Heart right ventricle (tissue), 16 donors: ENCODE measurements at regions not wholly inside any gene's neighbourhood (a gene's known extent, or its start where the extent isn't known, plus 50 kb on each side); places are given as distances from the start of the nearest gene placed in this dataset.
A peak's percentile ranks its signal among the peaks of the same experiment; 100 is the strongest.

Experiments
- ATAC-seq, 8 donors: fragments of 200-7000 bp; cut with Tn5 transposase; one replicate each; pipeline ENCODE4 v1.9.1; 2020; ENCODE audit warnings: mild to moderate bottlenecking in 8 of 8, moderate library complexity in 8 of 8, moderate number of reproducible peaks in 1 of 8
- DNase-seq, 2 donors: peaks; one replicate each; pipeline ENCODE4 v3.0.0-alpha.2; 2020
- H3K27ac ChIP-seq, 10 donors: fragments of 200-600 bp; sonication (generic) in 2 of 10; one replicate each; pipeline versions ENCODE4 v1.5.0 to v1.8.0; 2020 to 2022; ENCODE audit warnings: mild to moderate bottlenecking in 3 of 10
- H3K27me3 ChIP-seq, 7 donors: fragments of 200-600 bp; one replicate each; pipeline ENCODE4 v1.8.0; 2021 to 2022; ENCODE audit warnings: mild to moderate bottlenecking in 2 of 7
- H3K36me3 ChIP-seq, 9 donors: fragments of 200-600 bp; sonication (generic) in 1 of 9; one replicate each; pipeline versions ENCODE4 v1.5.0 to v1.8.0; 2020 to 2022; ENCODE audit warnings: mild to moderate bottlenecking in 2 of 9
- H3K4me1 ChIP-seq, 9 donors: fragments of 200-600 bp; sonication (generic) in 1 of 9; one replicate each; pipeline versions ENCODE4 v1.5.0 to v1.8.0; 2020 to 2022; ENCODE audit warnings: mild to moderate bottlenecking in 4 of 9
- H3K4me3 ChIP-seq, 10 donors: fragments of 200-600 bp; sonication (generic) in 2 of 10; one replicate each; pipeline versions ENCODE4 v1.5.0 to v1.8.0; 2020 to 2022; ENCODE audit warnings: mild to moderate bottlenecking in 7 of 10, moderate library complexity in 2 of 10
- H3K9me3 ChIP-seq, 11 donors: fragments of 200-600 bp in 10 of 11; sonication (generic) in 2 of 11; one replicate each; pipeline versions ENCODE4 v1.5.0 to v1.8.0; 2013 to 2022; ENCODE audit warnings: mild to moderate bottlenecking in 2 of 11, control low read depth in 1 of 11, moderate library complexity in 1 of 11
- WGBS, 2 donors: extraction: QIAGEN DNeasy Blood & Tissue Kit; methylation state at CpG; one replicate each; pipeline ENCODE4 v1.1.7; 2013; ENCODE audit warnings: inconsistent platforms in 1 of 2; 5-methylcytosine and 5-hydroxymethylcytosine counted together
- intact Hi-C, 10 donors: fragments of 100-400 bp; cut with DNase I; formaldehyde crosslinking; loops; one replicate each; pipeline versions ENCODE4 v1.11.1 to v1.14.2; 2022
- TF ChIP-seq, protein P1 (sequence below), 9 donors: fragments of 200-600 bp; sonication (generic) in 2 of 9; IDR thresholded peaks; one replicate each; pipeline versions ENCODE4 v1.5.0 to v1.8.0; 2021 to 2022; ENCODE audit warnings: antibody characterized with exemption in 9 of 9, mild to moderate bottlenecking in 5 of 9, moderate library complexity in 1 of 9
- donor health status: Arrhythmogenic right ventricular cardiomyopathy.
- donor health status: ischemic (EF 13 %, LVEDD 7.1; RV severe dilation, severe dysfunction).
- donor health status: healthy with polysubstance abuse.
- donor health status: DM: no; HTN: yes; CAD: no.
- donor health status: DM: no; HTN: no; CAD: no.
- donor health status: ischemic (EF 25% LVEDD 6.9; RV normal size, moderate dysfunction).
- donor health status: ischemic (EF 25% LVEDD 5.7; RV mildly dilated, moderate dysfunction).
- donor health status: healthy.
- donor health status: DM: yes; HTN: yes; CAD: no.
- donor health status: Ischemic cardiomyopathy.
- donor health status: ischemic (EF 35%, LVEDD 5.7; RV mildly dilated, moderate dysfunction).
- donor health status: nonischemic (EF 11% LVEDD 7.7; RV severe dilation, severe dysfunction).
- donor health status: DM: yes; HTN: yes; CAD: no.
- donor health status: PGD.
- donor health status: ischemic (EF 29% LVEDD 5.4; RV normal size, mild dysfunction).
- donor health status: nonischemic (EF 23%, LVEDD 6.1; RV moderate dilation, normal function).

- no peak overlapping the region for H3K27ac ChIP-seq
- no peak overlapping the region for H3K4me3 ChIP-seq
- intact Hi-C loops, result no loop called here
- H3K4me1 ChIP-seq, result peaks cover 0 to 20% (median 0%) of the 10 kb centered on the region in 9 donors
- WGBS, 2 donors, result 70 to 75% methylated on average over 6 of the region's 6 CpGs
- ATAC-seq (peak in 1 of 8 donors; percentile 25), DNase-seq (no peak)
- H3K36me3 ChIP-seq, result no peaks in the 10 kb centered on the region
- H3K27me3 ChIP-seq, result peaks cover 0 to 13% (median 0%) of the 10 kb centered on the region in 7 donors
- H3K9me3 ChIP-seq, result peaks cover 0 to 5% (median 0%) of the 10 kb centered on the region in 11 donors
- TF ChIP-seq, protein P1, sequence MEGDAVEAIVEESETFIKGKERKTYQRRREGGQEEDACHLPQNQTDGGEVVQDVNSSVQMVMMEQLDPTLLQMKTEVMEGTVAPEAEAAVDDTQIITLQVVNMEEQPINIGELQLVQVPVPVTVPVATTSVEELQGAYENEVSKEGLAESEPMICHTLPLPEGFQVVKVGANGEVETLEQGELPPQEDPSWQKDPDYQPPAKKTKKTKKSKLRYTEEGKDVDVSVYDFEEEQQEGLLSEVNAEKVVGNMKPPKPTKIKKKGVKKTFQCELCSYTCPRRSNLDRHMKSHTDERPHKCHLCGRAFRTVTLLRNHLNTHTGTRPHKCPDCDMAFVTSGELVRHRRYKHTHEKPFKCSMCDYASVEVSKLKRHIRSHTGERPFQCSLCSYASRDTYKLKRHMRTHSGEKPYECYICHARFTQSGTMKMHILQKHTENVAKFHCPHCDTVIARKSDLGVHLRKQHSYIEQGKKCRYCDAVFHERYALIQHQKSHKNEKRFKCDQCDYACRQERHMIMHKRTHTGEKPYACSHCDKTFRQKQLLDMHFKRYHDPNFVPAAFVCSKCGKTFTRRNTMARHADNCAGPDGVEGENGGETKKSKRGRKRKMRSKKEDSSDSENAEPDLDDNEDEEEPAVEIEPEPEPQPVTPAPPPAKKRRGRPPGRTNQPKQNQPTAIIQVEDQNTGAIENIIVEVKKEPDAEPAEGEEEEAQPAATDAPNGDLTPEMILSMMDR (IDR thresholded peaks at IDR 0.05), result no peak
These were observed 210.2 kb upstream of the MKI67 start for GRCh38 chr10:128336401-128336800.

GRCh38 chr10:128337860-128338378 lies 211.7 kb upstream of the MKI67 start:
- ATAC-seq, result peak in 5 of 8 donors; percentile 27 to 71 (median 53)
- DNase-seq, result peak; percentile 16 to 58
- peaks cover 0 to 20% (median 0%) of the 10 kb centered on the region in 9 donors for H3K4me1 ChIP-seq
- no peak overlapping the region for H3K4me3 ChIP-seq
- H3K36me3 ChIP-seq, result no peaks in the 10 kb centered on the region
- peaks cover 0 to 3% (median 0%) of the 10 kb centered on the region in 11 donors for H3K9me3 ChIP-seq
- intact Hi-C loops, result no loop called here
- peaks cover 0 to 13% (median 0%) of the 10 kb centered on the region in 7 donors for H3K27me3 ChIP-seq
- H3K27ac ChIP-seq, result peak overlapping the region in 1 of 10 donors; percentile 25
- WGBS, 2 donors, result 29 to 33% methylated on average over 7 of the region's 7 CpGs
- TF ChIP-seq, protein P1 (IDR thresholded peaks at IDR 0.05), result no peak

- intact Hi-C loops, result no loop called here
- no peak for ATAC-seq
- Histone ChIP-seq H3K27me3 (peaks cover 0 to 12% (median 0%) of the 10 kb centered on the region in 7 donors), H3K36me3 (no peaks in the 10 kb centered on the region), H3K4me3 (no peak overlapping the region), H3K4me1 (peaks cover 0 to 20% (median 0%) of the 10 kb centered on the region in 9 donors), H3K27ac (no peak overlapping the region), H3K9me3 (no peaks in the 10 kb centered on the region)
- no peak for DNase-seq
- TF ChIP-seq, protein P1 (IDR thresholded peaks at IDR 0.05), result no peak
- 74 to 80% methylated on average over 3 of the region's 3 CpGs for WGBS, 2 donors
These were observed 212.7 kb upstream of the MKI67 start for GRCh38 chr10:128338951-128339350.

GRCh38 chr10:128339753-128340152 lies 213.5 kb upstream of the MKI67 start:
- WGBS, 2 donors, result 83% methylated on average over 4 of the region's 4 CpGs
- Histone ChIP-seq H3K27ac (no peak overlapping the region), H3K36me3 (no peaks in the 10 kb centered on the region), H3K4me1 (peaks cover 0 to 20% (median 0%) of the 10 kb centered on the region in 9 donors), H3K27me3 (peaks cover 0 to 8% (median 0%) of the 10 kb centered on the region in 7 donors), H3K9me3 (no peaks in the 10 kb centered on the region), H3K4me3 (no peak overlapping the region)
- intact Hi-C loops, result no loop called here
- DNase-seq (no peak), ATAC-seq (no peak)
- TF ChIP-seq, protein P1 (IDR thresholded peaks at IDR 0.05), result no peak
